CD14-positive monocyte (primary cell): ENCODE measurements at regions not wholly inside any gene's neighbourhood (a gene's known extent, or its start where the extent isn't known, plus 50 kb on each side); places are given as distances from the start of the nearest gene placed in this dataset.

Experiments
- DNase-seq, 3 donors: peaks; one replicate each; pipeline ENCODE4 v3.0.0-alpha.2; 2011 to 2022
- H2AFZ ChIP-seq: 2 replicates; pipeline ENCODE4 v1.6.0; 2012; ENCODE audit warnings: mild to moderate bottlenecking, low read depth, low read length, inconsistent platforms; ENCODE audit not compliant: insufficient read depth, poor library complexity, severe bottlenecking
- H3K27ac ChIP-seq, 2 donors: 1 replicate in 1 of 2; 2 replicates in 1 of 2; pipeline ENCODE4 v1.5.1; 2012 to 2013; ENCODE audit warnings: low read length in 2 of 2, control low read depth in 1 of 2, inconsistent platforms in 1 of 2, low read depth in 1 of 2, mild to moderate bottlenecking in 1 of 2
- H3K27me3 ChIP-seq, 2 donors: one replicate each; pipeline versions ENCODE4 v1.6.0 to v1.6.1; 2011 to 2013; ENCODE audit warnings: low read length in 2 of 2; ENCODE audit not compliant: control insufficient read depth in 2 of 2, insufficient read depth in 2 of 2
- H3K36me3 ChIP-seq, 2 donors: replicated peaks in 1 of 2; 1 replicate in 1 of 2; 2 replicates in 1 of 2; pipeline versions ENCODE4 v1.5.1 to v1.6.1; 2012 to 2013; ENCODE audit warnings: low read length in 2 of 2, control low read depth in 1 of 2, inconsistent platforms in 1 of 2, mild to moderate bottlenecking in 1 of 2; ENCODE audit not compliant: insufficient read depth in 2 of 2, control insufficient read depth in 1 of 2
- H3K4me1 ChIP-seq, 2 donors: 1 replicate in 1 of 2; 2 replicates in 1 of 2; pipeline versions ENCODE4 v1.5.1 to v1.6.1; 2012 to 2013; ENCODE audit warnings: low read length in 2 of 2, control low read depth in 1 of 2, inconsistent platforms in 1 of 2, mild to moderate bottlenecking in 1 of 2, moderate library complexity in 1 of 2; ENCODE audit not compliant: insufficient read depth in 2 of 2, control insufficient read depth in 1 of 2
- H3K4me2 ChIP-seq: replicated peaks from 2 replicates; pipeline ENCODE3; 2012; ENCODE audit warnings: low read length, moderate library complexity, mild to moderate bottlenecking; ENCODE audit not compliant: poor library complexity, severe bottlenecking; ENCODE audit errors: extremely low read depth
- H3K4me3 ChIP-seq, 3 experiments: fragments of 200-600 bp in 1 of 3; sonication (generic) in 1 of 3; replicated peaks in 1 of 3; 1 replicate in 2 of 3; 2 replicates in 1 of 3; pipeline ENCODE4 v1.5.1; 2011 to 2013; ENCODE audit warnings: low read length in 3 of 3, mild to moderate bottlenecking in 3 of 3, control low read depth in 2 of 3, low read depth in 2 of 3, inconsistent platforms in 1 of 3, moderate library complexity in 1 of 3
- H3K79me2 ChIP-seq: 2 replicates; pipeline ENCODE4 v1.6.0; 2012; ENCODE audit warnings: mild to moderate bottlenecking, control low read depth, inconsistent platforms, low read length, moderate library complexity; ENCODE audit not compliant: insufficient read depth
- H3K9ac ChIP-seq: 2 replicates; pipeline ENCODE4 v1.6.0; 2017; ENCODE audit warnings: low read length, mild to moderate bottlenecking; ENCODE audit not compliant: insufficient read depth, poor library complexity, severe bottlenecking
- H3K9me3 ChIP-seq, 2 donors: replicated peaks in 1 of 2; 1 replicate in 1 of 2; 2 replicates in 1 of 2; pipeline versions ENCODE4 v1.5.1 to v1.6.1; 2012 to 2013; ENCODE audit warnings: low read length in 2 of 2, control low read depth in 1 of 2; ENCODE audit not compliant: control insufficient read depth in 1 of 2, insufficient read depth in 1 of 2
- H4K20me1 ChIP-seq: 2 replicates; pipeline ENCODE4 v1.6.0; 2012; ENCODE audit warnings: mild to moderate bottlenecking, low read length, control low read depth, moderate library complexity; ENCODE audit not compliant: insufficient read depth
- H3K27ac Mint-ChIP-seq, 7 donors: one replicate each; pipeline ENCODE4 v1.8.0; 2020; ENCODE audit warnings: mild to moderate bottlenecking in 7 of 7, mixed read lengths in 7 of 7, moderate library complexity in 6 of 7, inconsistent platforms in 2 of 7
- H3K27me3 Mint-ChIP-seq, 3 donors: one replicate each; pipeline ENCODE4 v1.8.0; 2021 to 2022; ENCODE audit warnings: low read depth in 3 of 3, mild to moderate bottlenecking in 3 of 3, mixed read lengths in 3 of 3, moderate library complexity in 3 of 3, inconsistent platforms in 1 of 3
- H3K36me3 Mint-ChIP-seq, 2 donors: one replicate each; pipeline ENCODE4 v1.8.0; 2020; ENCODE audit warnings: mixed read lengths in 2 of 2, inconsistent platforms in 1 of 2, mild to moderate bottlenecking in 1 of 2
- H3K4me1 Mint-ChIP-seq: one replicate; pipeline ENCODE4 v1.8.0; 2020; ENCODE audit warnings: mild to moderate bottlenecking, mixed read lengths
- H3K4me3 Mint-ChIP-seq, 2 donors: one replicate each; pipeline ENCODE4 v1.8.0; 2020; ENCODE audit warnings: mild to moderate bottlenecking in 2 of 2, mixed read lengths in 2 of 2, moderate library complexity in 1 of 2
- H3K9me3 Mint-ChIP-seq, 7 donors: one replicate each; pipeline ENCODE4 v1.8.0; 2020 to 2022; ENCODE audit warnings: mixed read lengths in 7 of 7, mild to moderate bottlenecking in 6 of 7, moderate library complexity in 6 of 7, inconsistent platforms in 2 of 7
- WGBS: methylation state at CpG from one replicate; pipeline ENCODE4 v1.1.5; 2013; ENCODE audit warnings: missing lambda C conversion rate; ENCODE audit not compliant: insufficient coverage; 5-methylcytosine and 5-hydroxymethylcytosine counted together
- intact Hi-C, 2 donors: fragments of 100-400 bp; cut with micrococcal nuclease; formaldehyde crosslinking; loops; one replicate each; pipeline versions ENCODE4 v1.15.0 to v1.15.1; 2023
- TF ChIP-seq, protein P1 (sequence below): fragments of 200-600 bp; IDR thresholded peaks from one replicate; pipeline ENCODE4 v1.8.0; 2022; ENCODE audit warnings: antibody characterized with exemption, mild to moderate bottlenecking

DNA sequence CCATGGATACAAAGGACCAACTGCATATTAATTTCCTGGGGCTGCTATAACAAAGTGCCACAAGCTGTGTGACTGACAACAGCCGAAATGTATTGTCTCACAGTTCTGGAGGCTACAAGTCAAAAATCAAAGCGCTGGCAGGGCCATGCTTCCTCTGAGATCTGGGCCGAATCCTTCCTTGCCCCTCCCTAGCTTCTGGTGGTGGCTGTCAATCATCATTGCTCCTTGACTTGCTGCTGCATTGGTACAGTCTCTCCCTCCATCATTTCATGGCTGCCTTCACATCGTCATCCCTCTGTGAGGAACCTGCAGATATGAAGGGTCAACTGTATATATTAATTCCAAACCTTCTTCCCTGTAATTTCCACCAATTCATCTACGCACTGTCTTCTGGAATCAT lies 118.3 kb downstream of the EXOC5 start:
- H2AFZ ChIP-seq: no peak overlapping the region
- no peak overlapping the region for H3K4me2 ChIP-seq
- peaks cover 0 to 4% (median 2%) of the 10 kb centered on the region in 7 donors for H3K9me3 Mint-ChIP-seq
- no peaks in the 10 kb centered on the region for H3K4me1 Mint-ChIP-seq
- no peaks in the 10 kb centered on the region for H3K36me3 ChIP-seq
- TF ChIP-seq, protein P1, sequence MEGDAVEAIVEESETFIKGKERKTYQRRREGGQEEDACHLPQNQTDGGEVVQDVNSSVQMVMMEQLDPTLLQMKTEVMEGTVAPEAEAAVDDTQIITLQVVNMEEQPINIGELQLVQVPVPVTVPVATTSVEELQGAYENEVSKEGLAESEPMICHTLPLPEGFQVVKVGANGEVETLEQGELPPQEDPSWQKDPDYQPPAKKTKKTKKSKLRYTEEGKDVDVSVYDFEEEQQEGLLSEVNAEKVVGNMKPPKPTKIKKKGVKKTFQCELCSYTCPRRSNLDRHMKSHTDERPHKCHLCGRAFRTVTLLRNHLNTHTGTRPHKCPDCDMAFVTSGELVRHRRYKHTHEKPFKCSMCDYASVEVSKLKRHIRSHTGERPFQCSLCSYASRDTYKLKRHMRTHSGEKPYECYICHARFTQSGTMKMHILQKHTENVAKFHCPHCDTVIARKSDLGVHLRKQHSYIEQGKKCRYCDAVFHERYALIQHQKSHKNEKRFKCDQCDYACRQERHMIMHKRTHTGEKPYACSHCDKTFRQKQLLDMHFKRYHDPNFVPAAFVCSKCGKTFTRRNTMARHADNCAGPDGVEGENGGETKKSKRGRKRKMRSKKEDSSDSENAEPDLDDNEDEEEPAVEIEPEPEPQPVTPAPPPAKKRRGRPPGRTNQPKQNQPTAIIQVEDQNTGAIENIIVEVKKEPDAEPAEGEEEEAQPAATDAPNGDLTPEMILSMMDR: no peak
- no peaks in the 10 kb centered on the region for H3K9me3 ChIP-seq
- H3K27me3 ChIP-seq: no peaks in the 10 kb centered on the region
- H3K79me2 ChIP-seq: no peaks in the 10 kb centered on the region
- no peaks in the 10 kb centered on the region for H3K36me3 Mint-ChIP-seq
- H3K27me3 Mint-ChIP-seq: peaks cover 0 to 1% (median 0%) of the 10 kb centered on the region in 3 donors
- no peak overlapping the region for H3K27ac Mint-ChIP-seq
- no peak overlapping the region for H3K4me3 ChIP-seq
- no peak for DNase-seq
- H4K20me1 ChIP-seq: no peaks in the 10 kb centered on the region
- H3K4me1 ChIP-seq: no peaks in the 10 kb centered on the region
- H3K27ac ChIP-seq: no peak overlapping the region
- intact Hi-C loops: no loop called here
- no peak overlapping the region for H3K9ac ChIP-seq
- H3K4me3 Mint-ChIP-seq: no peak overlapping the region
- WGBS: 88% methylated on average over 2 of the region's 5 CpGs

DNA sequence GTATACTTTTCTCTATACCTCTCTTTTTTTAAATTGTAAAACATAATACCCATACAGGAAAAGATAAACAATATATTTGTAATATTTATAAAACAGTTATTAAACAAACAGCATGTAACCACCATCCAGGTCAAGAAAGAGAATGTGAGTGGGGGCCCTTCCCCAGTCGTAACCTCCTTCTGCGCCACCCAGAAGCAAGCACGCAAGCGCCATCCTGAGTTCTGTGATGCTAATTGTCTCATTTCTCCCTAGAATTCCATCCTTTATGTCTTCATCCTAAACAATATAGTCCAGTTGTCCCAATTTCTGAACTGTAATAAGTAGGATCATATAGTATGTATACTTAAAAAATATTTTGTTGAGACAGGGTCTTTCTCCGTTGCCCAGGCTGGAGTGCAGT lies 129.5 kb downstream of the EXOC5 start:
- H3K36me3 Mint-ChIP-seq: no peaks in the 10 kb centered on the region

More for the DNA sequence above, 129.5 kb downstream of the EXOC5 start:
- no peaks in the 10 kb centered on the region for H4K20me1 ChIP-seq
- H3K4me2 ChIP-seq: no peak overlapping the region
- DNase-seq: no peak
- H3K9me3 ChIP-seq: no peaks in the 10 kb centered on the region
- peaks cover 0 to 9% (median 2%) of the 10 kb centered on the region in 7 donors for H3K9me3 Mint-ChIP-seq
- H3K79me2 ChIP-seq: no peaks in the 10 kb centered on the region
- H2AFZ ChIP-seq: no peak overlapping the region
- H3K4me1 Mint-ChIP-seq: no peaks in the 10 kb centered on the region
- H3K36me3 ChIP-seq: no peaks in the 10 kb centered on the region
- H3K27me3 ChIP-seq: no peaks in the 10 kb centered on the region
- H3K27me3 Mint-ChIP-seq: peaks cover 0 to 2% (median 0%) of the 10 kb centered on the region in 3 donors
- H3K9ac ChIP-seq: no peak overlapping the region
- TF ChIP-seq, protein P1: no peak
- 100% methylated on average over 1 of the region's 5 CpGs for whole genome bisulfite sequencing
- H3K4me1 ChIP-seq: no peaks in the 10 kb centered on the region
- intact Hi-C loops: no loop called here
- H3K27ac Mint-ChIP-seq: no peak overlapping the region
- H3K27ac ChIP-seq: no peak overlapping the region
- no peak overlapping the region for H3K4me3 Mint-ChIP-seq
- no peak overlapping the region for H3K4me3 ChIP-seq
